Choroid plexus epithelial cell (primary cell): ENCODE measurements at regions not wholly inside any gene's neighbourhood (a gene's known extent, or its start where the extent isn't known, plus 50 kb on each side); places are given as distances from the start of the nearest gene placed in this dataset.

Experiments
- DNase-seq: peaks from one replicate; pipeline ENCODE4 v3.0.0-alpha.2; 2010; ENCODE audit warnings: low read depth
- H3K4me3 ChIP-seq: 2 replicates; pipeline ENCODE4 v1.5.1; 2011; ENCODE audit warnings: low read depth, mild to moderate bottlenecking, control low read depth, low read length, moderate library complexity
- TF ChIP-seq, protein P1 (sequence below): conservative IDR thresholded peaks from 2 replicates; pipeline ENCODE4 v1.5.1; 2011; ENCODE audit warnings: low read depth, mild to moderate bottlenecking, control low read depth, inconsistent platforms, low read length, moderate library complexity

DNA sequence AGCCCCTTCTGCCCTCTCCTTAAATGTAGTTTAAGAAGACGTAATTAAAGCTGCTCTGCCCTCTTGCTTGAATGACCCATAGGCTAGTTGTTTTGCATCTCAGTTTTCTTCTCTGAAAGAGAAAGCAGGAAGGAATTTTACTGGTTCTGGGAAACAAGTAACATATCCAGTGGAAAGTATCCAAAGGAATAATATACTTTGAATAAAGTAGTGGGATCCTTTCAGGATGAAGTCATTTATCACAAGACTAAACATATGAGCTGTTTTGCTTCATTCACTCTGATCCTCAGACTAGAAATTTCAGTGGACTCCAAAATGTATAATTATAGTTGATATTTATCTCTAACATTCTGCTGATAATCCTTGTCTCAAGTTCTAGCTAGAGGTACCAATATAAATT lies 1297.6 kb upstream of the GOT2 start:
- H3K4me3 ChIP-seq: no peak overlapping the region
- DNase-seq: peak; percentile 5
- TF ChIP-seq, protein P1, sequence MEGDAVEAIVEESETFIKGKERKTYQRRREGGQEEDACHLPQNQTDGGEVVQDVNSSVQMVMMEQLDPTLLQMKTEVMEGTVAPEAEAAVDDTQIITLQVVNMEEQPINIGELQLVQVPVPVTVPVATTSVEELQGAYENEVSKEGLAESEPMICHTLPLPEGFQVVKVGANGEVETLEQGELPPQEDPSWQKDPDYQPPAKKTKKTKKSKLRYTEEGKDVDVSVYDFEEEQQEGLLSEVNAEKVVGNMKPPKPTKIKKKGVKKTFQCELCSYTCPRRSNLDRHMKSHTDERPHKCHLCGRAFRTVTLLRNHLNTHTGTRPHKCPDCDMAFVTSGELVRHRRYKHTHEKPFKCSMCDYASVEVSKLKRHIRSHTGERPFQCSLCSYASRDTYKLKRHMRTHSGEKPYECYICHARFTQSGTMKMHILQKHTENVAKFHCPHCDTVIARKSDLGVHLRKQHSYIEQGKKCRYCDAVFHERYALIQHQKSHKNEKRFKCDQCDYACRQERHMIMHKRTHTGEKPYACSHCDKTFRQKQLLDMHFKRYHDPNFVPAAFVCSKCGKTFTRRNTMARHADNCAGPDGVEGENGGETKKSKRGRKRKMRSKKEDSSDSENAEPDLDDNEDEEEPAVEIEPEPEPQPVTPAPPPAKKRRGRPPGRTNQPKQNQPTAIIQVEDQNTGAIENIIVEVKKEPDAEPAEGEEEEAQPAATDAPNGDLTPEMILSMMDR: no peak

DNA sequence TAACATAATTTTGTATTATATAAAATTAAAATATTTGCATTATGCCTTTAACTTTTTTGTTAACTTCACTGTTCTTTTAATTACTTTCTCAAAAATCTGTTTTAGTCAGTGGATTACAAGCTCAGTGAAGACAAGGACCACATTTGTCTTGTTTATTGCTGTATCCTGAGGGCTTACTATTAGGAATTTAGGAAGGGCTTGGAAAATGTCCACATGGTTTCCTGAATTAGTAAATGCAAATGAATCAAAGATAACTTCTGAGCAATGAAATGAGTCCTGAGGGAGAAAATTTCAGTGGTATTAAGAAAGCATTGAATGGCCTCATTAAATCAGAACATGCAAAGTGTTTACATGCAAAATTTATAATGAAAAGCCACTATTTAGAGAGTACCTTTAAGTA lies 1293.2 kb upstream of the GOT2 start:
- DNase-seq: no peak
- no peak overlapping the region for H3K4me3 ChIP-seq
- TF ChIP-seq, protein P1: no peak

DNA sequence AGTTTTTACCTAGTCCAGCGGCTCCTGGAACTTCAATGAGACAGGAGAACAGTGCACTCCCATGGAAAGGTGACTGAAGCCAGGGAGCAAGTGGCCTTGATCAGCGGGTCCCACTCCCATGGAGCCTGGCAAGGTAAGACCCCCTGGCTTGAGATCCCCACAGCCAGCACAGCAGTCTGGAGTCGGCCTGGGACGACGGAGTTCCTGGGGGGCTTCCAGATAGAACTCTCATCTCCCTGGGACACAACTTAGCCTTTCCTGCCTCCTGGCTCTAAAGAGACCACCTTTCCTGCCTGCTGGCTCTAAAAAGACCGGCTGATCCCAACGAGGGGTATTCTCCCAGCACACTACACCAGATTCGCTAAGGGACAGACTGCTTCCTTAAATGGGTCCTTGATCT lies 1279.0 kb upstream of the GOT2 start:
- TF ChIP-seq, protein P1: no peak
- H3K4me3 ChIP-seq: no peak overlapping the region
- DNase-seq: no peak

DNA sequence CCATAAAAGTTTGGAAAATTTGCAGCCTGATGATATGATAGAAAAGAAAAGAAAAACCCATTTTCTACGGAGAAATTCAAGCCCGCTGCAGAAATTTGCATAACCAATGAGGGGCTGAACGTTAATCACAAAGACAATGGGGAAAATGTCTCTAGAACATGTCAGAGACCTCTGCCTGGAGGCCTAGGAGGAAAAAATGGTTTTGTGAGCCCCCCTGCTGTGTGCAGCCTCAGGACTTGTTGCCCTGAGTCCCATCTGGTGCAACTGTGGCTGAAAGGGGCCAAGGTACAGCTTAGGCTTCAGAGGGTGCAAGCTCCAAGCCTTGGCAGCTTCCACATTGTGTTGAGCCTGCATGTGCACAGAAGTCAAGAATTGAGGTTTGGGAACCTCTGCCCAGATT lies 1267.4 kb upstream of the GOT2 start:
- no peak for DNase-seq
- TF ChIP-seq, protein P1: no peak
- no peak overlapping the region for H3K4me3 ChIP-seq

DNA sequence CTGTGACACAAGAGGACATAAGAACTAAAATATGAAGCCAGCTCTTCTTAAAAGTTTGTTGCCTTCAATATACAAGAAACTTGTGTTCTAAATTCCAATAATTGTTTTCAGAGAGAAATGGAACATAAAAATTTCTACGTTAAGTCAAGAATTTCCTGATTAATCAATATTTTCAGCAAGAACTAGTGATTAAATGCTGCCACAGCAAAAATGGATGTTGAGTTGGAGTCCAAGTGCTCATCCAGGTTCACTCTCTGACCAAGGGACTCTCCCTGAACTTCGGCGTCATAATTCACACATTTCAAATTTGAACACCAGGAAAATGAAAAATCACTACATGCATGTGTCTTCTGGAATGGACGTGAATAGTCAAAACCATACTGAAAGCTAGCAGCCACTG lies 1263.6 kb upstream of the GOT2 start:
- no peak overlapping the region for H3K4me3 ChIP-seq
- DNase-seq: no peak
- TF ChIP-seq, protein P1: no peak

DNA sequence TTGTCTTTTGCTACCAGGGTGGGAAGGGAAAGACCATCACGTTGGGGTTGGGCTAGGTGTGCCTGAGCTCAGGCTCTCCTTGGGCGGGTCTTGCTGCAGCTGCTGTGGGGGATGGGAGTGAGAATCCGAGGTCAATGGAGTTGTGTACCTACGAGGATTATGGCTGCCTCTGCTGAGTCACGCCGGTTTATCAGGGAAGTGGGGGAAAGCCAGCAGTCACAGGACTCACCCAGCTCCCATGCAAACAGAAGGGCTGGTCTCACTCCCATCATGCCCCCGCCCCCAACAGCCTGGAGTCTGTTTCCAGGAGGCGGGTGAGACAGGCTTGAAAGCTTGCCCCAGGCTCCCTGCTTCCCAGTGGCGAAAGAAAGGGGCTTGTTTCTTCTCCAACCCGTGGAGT lies 1259.0 kb upstream of the GOT2 start:
- H3K4me3 ChIP-seq: no peak overlapping the region
- TF ChIP-seq, protein P1: no peak
- DNase-seq: no peak

DNA sequence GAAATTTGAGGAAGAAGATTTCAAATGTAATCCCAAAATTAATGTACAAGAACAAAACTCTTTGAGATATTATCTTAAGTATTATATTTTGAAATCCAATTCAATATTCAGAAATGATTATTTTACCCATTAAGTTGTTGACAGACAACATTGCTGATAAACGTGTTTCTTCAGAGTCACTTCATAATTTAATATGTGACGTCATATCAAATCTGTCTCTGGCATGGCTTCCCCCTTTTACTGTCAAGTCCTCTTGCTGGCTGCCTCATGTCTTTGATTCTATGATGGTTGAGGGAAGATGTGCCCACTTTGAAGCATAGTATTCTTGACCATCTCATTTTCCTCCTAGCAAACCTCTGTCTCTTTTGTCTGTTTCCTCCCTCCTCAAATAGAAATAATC lies 1257.1 kb upstream of the GOT2 start:
- TF ChIP-seq, protein P1: no peak
- DNase-seq: no peak

More for the DNA sequence above, 1257.1 kb upstream of the GOT2 start:
- no peak overlapping the region for H3K4me3 ChIP-seq
